ENCODE measurements at regions not wholly inside any gene's neighbourhood (a gene's known extent, or its start where the extent isn't known, plus 50 kb on each side); places are given as distances from the start of the nearest gene placed in this dataset.

DNA sequence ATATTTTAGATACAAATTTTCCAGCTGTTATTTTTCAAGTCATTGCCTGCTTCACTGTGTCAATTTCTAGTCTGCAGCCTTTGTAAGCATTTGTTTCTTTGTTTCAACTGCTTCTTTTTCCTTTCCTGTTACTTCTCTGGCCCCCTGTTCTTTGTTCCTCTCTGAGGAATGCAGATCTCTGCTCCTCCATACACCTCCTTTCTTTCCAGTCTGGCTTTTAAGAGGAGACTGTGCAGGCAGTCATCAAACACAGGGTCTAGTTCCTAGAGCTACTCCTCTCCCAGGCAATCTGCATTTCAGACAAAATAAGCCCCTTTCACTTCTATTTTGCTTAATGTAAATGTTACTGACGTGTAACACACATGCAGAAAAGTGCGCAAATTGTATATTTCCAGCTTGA, 502.9 kb downstream of the PDCD6IP start:
- WGBS = 93% methylated on average over 2 of the region's 2 CpGs
- Histone ChIP-seq H3K4me1 (ENCODE audit: insufficient read depth, low read length) (peaks cover 30% of the 10 kb centered on the region), H3K27ac (ENCODE audit: low read depth, low read length) (no peak overlapping the region), H3K27me3 (ENCODE audit: insufficient read depth, low read length) (peaks cover 14% of the 10 kb centered on the region; the same call in 1 of the 2 replicates), H3K4me3 (ENCODE audit: low read length) (no peak overlapping the region), H3K36me3 (ENCODE audit: insufficient read depth, low read length) (no peaks in the 10 kb centered on the region), H3K9ac (ENCODE audit: low read depth, low read length) (no peak overlapping the region; the same call in 1 of the 2 replicates), H3K9me3 (ENCODE audit: insufficient read depth, low read depth, low read length) (no peaks in the 10 kb centered on the region)

DNA sequence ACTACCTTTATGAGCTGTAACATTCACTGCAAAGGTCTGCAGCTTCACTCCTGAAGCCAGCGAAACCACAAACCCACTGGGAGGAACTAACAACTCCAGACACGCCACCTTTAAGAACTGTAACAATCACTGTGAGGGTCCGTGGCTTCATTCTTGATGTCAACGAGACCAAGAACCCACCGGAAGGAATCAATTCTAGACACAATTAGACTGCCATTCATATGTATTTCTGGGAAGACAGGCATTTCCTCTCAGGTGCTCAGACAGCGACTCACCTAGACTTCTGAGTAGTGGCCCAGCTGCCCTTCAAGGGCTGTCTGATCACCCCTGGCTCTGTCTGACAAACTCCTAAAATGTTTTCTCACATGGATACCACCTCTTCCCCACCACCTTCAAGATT, 506.8 kb downstream of the PDCD6IP start:
- H3K9me3 ChIP-seq (ENCODE audit: insufficient read depth, low read depth, low read length) = no peaks in the 10 kb centered on the region
- WGBS = 90% methylated on average over 6 of the region's 6 CpGs
- H3K27ac ChIP-seq (ENCODE audit: low read depth, low read length) = no peak overlapping the region

GRCh38 chr3:34312684-34313083, 514.3 kb downstream of the PDCD6IP start:
- no peak overlapping the region for H3K9ac ChIP-seq (ENCODE audit: low read depth, low read length)
- WGBS = 70% methylated on average over 5 of the region's 5 CpGs

More for the DNA sequence above, 506.8 kb downstream of the PDCD6IP start:
- Histone ChIP-seq H3K27me3 (ENCODE audit: insufficient read depth, low read length) (peaks cover 14% of the 10 kb centered on the region; the same call in 1 of the 2 replicates), H3K36me3 (ENCODE audit: insufficient read depth, low read length) (no peaks in the 10 kb centered on the region), H3K4me1 (ENCODE audit: insufficient read depth, low read length) (peaks cover 27% of the 10 kb centered on the region), H3K9ac (ENCODE audit: low read depth, low read length) (no peak overlapping the region), H3K4me3 (ENCODE audit: low read length) (no peak overlapping the region)

DNA sequence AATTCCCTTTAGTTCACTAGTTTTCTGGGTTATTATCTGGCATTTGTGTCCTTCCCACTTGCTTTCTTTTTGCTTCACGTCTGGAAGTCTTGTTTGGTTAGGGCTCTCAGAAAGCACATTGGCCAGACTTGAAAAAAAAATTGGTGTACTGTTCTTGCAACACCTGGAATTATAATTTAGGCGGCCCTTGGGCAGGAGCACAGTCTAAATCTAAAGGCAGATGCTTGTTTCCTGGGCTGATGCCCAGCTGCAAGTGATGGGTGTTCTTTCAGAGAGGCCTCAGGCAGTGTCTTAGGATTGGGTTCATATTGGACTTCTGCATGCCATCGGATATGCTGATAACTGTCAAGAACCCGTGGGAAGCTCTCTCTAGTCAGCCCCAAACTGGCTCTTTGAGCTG, 521.5 kb downstream of the PDCD6IP start:
- Histone ChIP-seq H3K4me3 (ENCODE audit: low read length) (no peak overlapping the region), H3K4me1 (ENCODE audit: insufficient read depth, low read length) (no peaks in the 10 kb centered on the region), H3K27ac (ENCODE audit: low read depth, low read length) (no peak overlapping the region), H3K9me3 (ENCODE audit: insufficient read depth, low read depth, low read length) (peaks cover 6% of the 10 kb centered on the region; the same call in 1 of the 2 replicates), H3K27me3 (ENCODE audit: insufficient read depth, low read length) (no peaks in the 10 kb centered on the region), H3K36me3 (ENCODE audit: insufficient read depth, low read length) (no peaks in the 10 kb centered on the region), H3K9ac (ENCODE audit: low read depth, low read length) (no peak overlapping the region)
- WGBS = 88% methylated on average over 4 of the region's 4 CpGs

More at GRCh38 chr3:34312684-34313083, 514.3 kb downstream of the PDCD6IP start:
- Histone ChIP-seq H3K9me3 (ENCODE audit: insufficient read depth, low read depth, low read length) (no peaks in the 10 kb centered on the region), H3K36me3 (ENCODE audit: insufficient read depth, low read length) (no peaks in the 10 kb centered on the region), H3K27ac (ENCODE audit: low read depth, low read length) (no peak overlapping the region), H3K4me3 (ENCODE audit: low read length) (no peak overlapping the region), H3K4me1 (ENCODE audit: insufficient read depth, low read length) (no peaks in the 10 kb centered on the region), H3K27me3 (ENCODE audit: insufficient read depth, low read length) (no peaks in the 10 kb centered on the region)

DNA sequence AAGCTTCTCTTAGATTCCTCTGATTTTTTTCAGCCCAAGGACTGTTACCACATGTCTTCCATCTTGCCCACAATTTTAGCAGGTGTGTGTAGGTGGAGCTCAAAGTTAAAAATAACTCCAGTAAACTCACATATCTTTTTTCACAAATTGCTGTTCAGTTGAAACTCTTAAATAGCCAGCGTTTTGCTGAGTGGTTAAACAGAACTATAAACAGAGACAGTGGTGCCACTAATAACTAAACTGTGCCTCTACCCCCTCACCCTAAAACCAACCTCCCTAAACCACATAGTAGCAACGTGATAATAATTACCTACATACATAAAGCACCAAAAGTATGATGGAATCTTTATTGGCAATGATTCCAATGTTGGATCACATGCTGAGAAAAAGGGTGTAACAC, 525.1 kb downstream of the PDCD6IP start:
- no peaks in the 10 kb centered on the region for H3K4me1 ChIP-seq (ENCODE audit: insufficient read depth, low read length)
- H3K27ac ChIP-seq (ENCODE audit: low read depth, low read length) = no peak overlapping the region
- WGBS = 100% methylated on average over 2 of the region's 2 CpGs
- no peaks in the 10 kb centered on the region for H3K9me3 ChIP-seq (ENCODE audit: insufficient read depth, low read depth, low read length)
- H3K4me3 ChIP-seq (ENCODE audit: low read length) = no peak overlapping the region
- no peaks in the 10 kb centered on the region for H3K36me3 ChIP-seq (ENCODE audit: insufficient read depth, low read length)
- H3K27me3 ChIP-seq (ENCODE audit: insufficient read depth, low read length) = no peaks in the 10 kb centered on the region
- H3K9ac ChIP-seq (ENCODE audit: low read depth, low read length) = no peak overlapping the region

DNA sequence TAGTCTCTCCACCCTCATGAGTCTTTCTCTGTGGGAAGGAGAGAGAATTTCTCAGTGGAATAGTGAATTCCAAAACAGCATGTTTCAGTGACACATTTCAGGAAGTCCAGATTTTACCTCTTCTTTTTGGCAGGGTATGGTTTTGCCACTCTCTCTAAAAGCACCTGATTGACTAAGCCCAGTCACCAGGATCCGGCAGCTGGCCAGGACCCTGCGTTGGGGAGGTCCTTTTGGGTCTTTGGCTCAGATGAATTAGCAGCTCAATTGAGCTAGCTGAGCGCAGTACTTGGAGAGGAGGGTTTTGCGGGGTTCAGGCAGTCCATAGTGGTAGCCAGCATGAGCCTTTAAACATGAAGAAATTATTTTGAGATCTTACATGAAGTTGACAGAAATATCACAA, 548.2 kb downstream of the PDCD6IP start:
- no peak overlapping the region for H3K9ac ChIP-seq (ENCODE audit: low read depth, low read length)
- H3K27ac ChIP-seq (ENCODE audit: low read depth, low read length) = no peak overlapping the region
- no peaks in the 10 kb centered on the region for H3K36me3 ChIP-seq (ENCODE audit: insufficient read depth, low read length)
- no peaks in the 10 kb centered on the region for H3K9me3 ChIP-seq (ENCODE audit: insufficient read depth, low read depth, low read length)
- no peaks in the 10 kb centered on the region for H3K27me3 ChIP-seq (ENCODE audit: insufficient read depth, low read length)
- WGBS = 92% methylated on average over 4 of the region's 4 CpGs
- H3K4me3 ChIP-seq (ENCODE audit: low read length) = no peak overlapping the region
- no peaks in the 10 kb centered on the region for H3K4me1 ChIP-seq (ENCODE audit: insufficient read depth, low read length)

- no peak overlapping the region for H3K9ac ChIP-seq (ENCODE audit: low read depth, low read length)
- H3K27ac ChIP-seq (ENCODE audit: low read depth, low read length) = no peak overlapping the region
- H3K36me3 ChIP-seq (ENCODE audit: insufficient read depth, low read length) = no peaks in the 10 kb centered on the region
- H3K27me3 ChIP-seq (ENCODE audit: insufficient read depth, low read length) = no peaks in the 10 kb centered on the region
- no peaks in the 10 kb centered on the region for H3K9me3 ChIP-seq (ENCODE audit: insufficient read depth, low read depth, low read length)
- no peak overlapping the region for H3K4me3 ChIP-seq (ENCODE audit: low read length)
- 97% methylated on average over 3 of the region's 5 CpGs for WGBS
- H3K4me1 ChIP-seq (ENCODE audit: insufficient read depth, low read length) = no peaks in the 10 kb centered on the region
Measured at GRCh38 chr3:34351882-34352777, 553.7 kb downstream of the PDCD6IP start.

- Histone ChIP-seq H3K9me3 (ENCODE audit: insufficient read depth, low read depth, low read length) (no peaks in the 10 kb centered on the region), H3K4me3 (ENCODE audit: low read length) (no peak overlapping the region), H3K27me3 (ENCODE audit: insufficient read depth, low read length) (no peaks in the 10 kb centered on the region), H3K9ac (ENCODE audit: low read depth, low read length) (no peak overlapping the region), H3K36me3 (ENCODE audit: insufficient read depth, low read length) (no peaks in the 10 kb centered on the region), H3K4me1 (ENCODE audit: insufficient read depth, low read length) (no peaks in the 10 kb centered on the region), H3K27ac (ENCODE audit: low read depth, low read length) (no peak overlapping the region)
- WGBS = 93% methylated on average over 2 of the region's 2 CpGs
Measured at GRCh38 chr3:34352778-34353331, 554.4 kb downstream of the PDCD6IP start.

- Histone ChIP-seq H3K36me3 (ENCODE audit: insufficient read depth, low read length) (no peaks in the 10 kb centered on the region), H3K9ac (ENCODE audit: low read depth, low read length) (no peak overlapping the region), H3K9me3 (ENCODE audit: insufficient read depth, low read depth, low read length) (no peaks in the 10 kb centered on the region), H3K4me1 (ENCODE audit: insufficient read depth, low read length) (no peaks in the 10 kb centered on the region), H3K27ac (ENCODE audit: low read depth, low read length) (no peak overlapping the region), H3K27me3 (ENCODE audit: insufficient read depth, low read length) (no peaks in the 10 kb centered on the region), H3K4me3 (ENCODE audit: low read length) (no peak overlapping the region)
- WGBS = 89% methylated on average over 4 of the region's 4 CpGs
Measured at GRCh38 chr3:34357461-34357860, 559.0 kb downstream of the PDCD6IP start.

DNA sequence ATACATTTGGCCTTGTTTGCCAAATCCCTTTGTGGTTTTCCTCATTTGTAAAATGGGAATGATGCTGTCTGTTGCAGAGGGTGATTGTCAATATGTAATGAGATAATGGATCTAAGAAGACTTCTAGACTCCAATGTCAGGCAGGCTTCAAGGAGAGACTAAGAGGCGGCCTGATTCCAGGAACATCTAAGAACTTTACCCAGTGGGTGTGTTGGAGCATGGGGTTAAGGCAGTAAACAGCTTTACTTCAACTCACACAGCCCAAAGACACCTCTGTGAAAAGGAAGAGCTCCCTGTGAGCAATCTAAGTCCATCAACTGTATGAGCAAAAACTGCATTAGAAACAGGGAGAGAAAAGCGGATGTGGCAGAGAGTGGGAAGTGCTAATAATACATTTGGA, 560.6 kb downstream of the PDCD6IP start:
- Histone ChIP-seq H3K4me3 (ENCODE audit: low read length) (no peak overlapping the region), H3K27ac (ENCODE audit: low read depth, low read length) (no peak overlapping the region), H3K36me3 (ENCODE audit: insufficient read depth, low read length) (no peaks in the 10 kb centered on the region), H3K9me3 (ENCODE audit: insufficient read depth, low read depth, low read length) (no peaks in the 10 kb centered on the region), H3K27me3 (ENCODE audit: insufficient read depth, low read length) (no peaks in the 10 kb centered on the region), H3K4me1 (ENCODE audit: insufficient read depth, low read length) (0 out of 2 replicates have a peak, but pooled peaks cover under 1% of the 10 kb centered on the region), H3K9ac (ENCODE audit: low read depth, low read length) (no peak overlapping the region)
- WGBS = no CpG with 5 or more reads among the region's 2 CpGs

DNA sequence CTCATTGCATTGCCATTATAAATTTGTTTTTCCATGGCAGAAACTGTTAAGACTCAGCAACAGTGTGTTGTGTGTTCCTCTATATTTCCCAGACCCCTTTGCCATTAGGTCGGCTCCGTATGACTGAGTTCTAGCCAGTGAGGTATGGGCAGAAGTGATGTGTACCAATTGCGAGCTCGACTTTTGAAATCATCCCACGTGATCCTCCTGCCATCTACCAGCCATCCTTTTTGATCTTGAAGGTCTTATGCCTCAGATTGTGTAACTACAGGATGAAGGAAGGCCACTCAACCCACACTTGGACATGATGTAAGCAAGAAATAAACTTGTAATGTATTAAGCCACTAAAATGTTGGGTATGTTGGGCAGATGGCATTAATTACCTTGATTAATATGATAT, 562.3 kb downstream of the PDCD6IP start:
- no peaks in the 10 kb centered on the region for H3K27me3 ChIP-seq (ENCODE audit: insufficient read depth, low read length)
- WGBS = 96% methylated on average over 5 of the region's 5 CpGs
- no peak overlapping the region for H3K27ac ChIP-seq (ENCODE audit: low read depth, low read length)
- H3K36me3 ChIP-seq (ENCODE audit: insufficient read depth, low read length) = no peaks in the 10 kb centered on the region
- peaks cover 7% of the 10 kb centered on the region; the same call in 1 of the 2 replicates for H3K4me1 ChIP-seq (ENCODE audit: insufficient read depth, low read length)
- H3K9me3 ChIP-seq (ENCODE audit: insufficient read depth, low read depth, low read length) = no peaks in the 10 kb centered on the region
- H3K4me3 ChIP-seq (ENCODE audit: low read length) = no peak overlapping the region
- H3K9ac ChIP-seq (ENCODE audit: low read depth, low read length) = no peak overlapping the region

Measured in HUES64 (cell line).